Suppressor macrophage treated with lipopolysaccharide for 1 hour (primary cell): ENCODE measurements at regions not wholly inside any gene's neighbourhood (a gene's known extent, or its start where the extent isn't known, plus 50 kb on each side); places are given as distances from the start of the nearest gene placed in this dataset.
"Not testable (repeated sequence)": the region's sequence is repeated elsewhere in the genome, so short reads cannot be mapped to it uniquely, and the experiment has no call there.

Experiments used
- DNase-seq, 3 donors: peaks; one replicate each; pipeline ENCODE4 v3.0.0-alpha.2; 2020 to 2022

DNA sequence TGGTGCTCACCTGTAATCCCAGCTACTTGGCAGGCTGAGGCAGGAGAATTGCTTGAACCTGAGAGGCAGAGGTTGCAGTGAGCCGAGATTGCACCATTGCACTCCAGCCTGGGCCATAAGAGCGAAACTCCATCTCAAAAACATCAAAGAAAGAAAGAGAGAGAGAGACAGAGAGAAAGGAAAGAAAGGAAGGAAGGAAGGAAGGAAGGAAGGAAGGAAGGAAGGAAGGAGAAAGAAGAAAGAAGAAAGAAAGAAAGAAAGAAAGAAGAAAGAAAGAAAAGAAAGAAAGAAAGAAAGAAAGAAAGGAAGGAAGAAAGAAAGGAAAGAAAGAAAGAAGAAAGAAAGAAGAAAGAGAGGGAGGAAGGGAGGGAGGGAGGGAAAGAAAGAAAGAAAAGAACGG, 69.4 kb upstream of the SLC25A33 start:
- not testable (repeated sequence) for DNase-seq

DNA sequence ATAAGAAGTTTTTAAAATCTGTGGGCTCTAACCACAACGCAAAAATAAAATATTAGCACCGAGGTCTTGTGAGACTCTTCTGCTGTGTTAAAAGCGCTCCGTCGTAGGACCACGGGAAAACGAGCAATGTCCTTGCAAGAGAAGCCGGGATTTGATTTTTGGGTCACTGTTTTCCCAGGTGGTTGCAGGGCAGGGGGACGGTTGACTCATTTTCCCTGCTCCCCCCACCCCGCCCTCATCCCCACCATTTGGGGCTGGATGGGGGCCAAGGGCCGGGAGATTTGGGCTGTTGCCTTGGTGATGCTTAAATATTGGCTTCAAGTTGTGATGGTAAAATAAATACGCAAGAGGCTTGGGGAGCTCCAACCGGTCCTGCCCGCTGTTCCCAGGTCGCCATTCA, 67.6 kb upstream of the SLC25A33 start:
- DNase-seq, result no peak

DNA sequence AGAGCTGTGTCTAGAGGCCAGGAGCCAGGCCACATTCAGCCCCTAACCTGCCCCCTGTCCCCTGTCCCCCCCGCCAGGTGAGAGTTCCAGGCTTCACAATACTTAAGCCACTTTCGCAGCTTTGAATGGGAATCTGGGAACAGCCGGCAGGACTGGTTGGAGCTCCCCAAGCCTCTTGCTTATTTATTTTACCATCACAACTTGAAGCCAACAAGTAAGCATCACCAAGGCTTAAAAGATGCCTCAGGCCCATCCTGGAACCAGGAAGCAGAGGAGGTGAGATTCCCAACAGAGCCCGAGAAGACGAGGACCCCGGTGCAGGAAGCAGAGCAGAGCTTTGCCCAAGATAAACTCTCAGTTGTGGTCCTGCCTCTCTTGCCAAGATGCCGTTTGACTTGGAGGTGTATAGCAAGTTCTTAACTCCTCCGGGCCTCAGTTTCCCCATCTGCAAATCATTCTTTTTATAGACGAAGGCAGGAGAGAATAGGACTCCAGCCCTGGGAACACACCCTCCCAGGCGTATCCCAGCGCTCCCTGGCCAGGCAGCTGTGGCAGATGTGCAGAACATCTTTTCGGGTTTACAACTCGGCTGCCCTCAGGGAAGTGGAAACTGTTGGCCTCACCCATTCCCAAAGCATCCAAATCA, 66.8 kb upstream of the SLC25A33 start:
- DNase-seq, result no peak

DNA sequence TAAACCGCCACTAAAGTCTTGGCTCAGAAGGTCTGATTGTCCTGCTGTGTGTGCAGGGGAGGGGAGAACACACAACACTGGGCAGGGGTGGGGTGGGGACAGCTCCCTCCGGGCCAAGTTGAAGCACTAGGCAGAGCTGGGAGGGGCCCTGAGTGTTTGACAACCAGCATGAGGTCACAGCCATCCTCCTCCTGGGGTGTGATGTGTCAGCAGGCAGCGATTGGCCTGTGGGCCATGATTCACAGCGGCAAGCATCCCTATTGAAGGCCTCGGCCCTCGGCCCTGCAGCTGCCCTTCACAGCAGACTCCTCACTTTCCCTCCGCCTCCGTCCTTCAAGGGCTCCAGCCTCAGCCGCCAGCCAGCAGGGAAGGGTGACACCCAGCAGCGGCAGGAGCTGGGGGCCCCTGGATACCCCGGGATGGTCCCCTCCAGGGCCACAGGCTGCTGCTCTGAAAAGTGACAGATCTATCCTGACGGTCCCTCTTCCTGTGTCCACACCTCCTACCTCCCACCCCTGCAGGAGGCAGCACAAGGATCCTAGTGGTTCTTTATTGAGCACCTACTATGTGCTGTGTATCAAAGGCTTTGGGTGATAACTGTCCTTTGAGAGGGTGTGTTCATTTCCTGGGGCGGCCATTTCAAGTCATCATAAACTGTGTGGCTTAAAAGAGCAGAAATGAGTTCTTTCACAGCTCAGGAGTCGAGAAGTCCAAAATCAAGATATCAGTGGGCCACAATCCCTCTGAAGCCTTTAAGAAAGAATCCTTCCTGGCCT, 66.0 kb upstream of the SLC25A33 start:
- DNase-seq, result peak; percentile 27 to 41 (median 39)

DNA sequence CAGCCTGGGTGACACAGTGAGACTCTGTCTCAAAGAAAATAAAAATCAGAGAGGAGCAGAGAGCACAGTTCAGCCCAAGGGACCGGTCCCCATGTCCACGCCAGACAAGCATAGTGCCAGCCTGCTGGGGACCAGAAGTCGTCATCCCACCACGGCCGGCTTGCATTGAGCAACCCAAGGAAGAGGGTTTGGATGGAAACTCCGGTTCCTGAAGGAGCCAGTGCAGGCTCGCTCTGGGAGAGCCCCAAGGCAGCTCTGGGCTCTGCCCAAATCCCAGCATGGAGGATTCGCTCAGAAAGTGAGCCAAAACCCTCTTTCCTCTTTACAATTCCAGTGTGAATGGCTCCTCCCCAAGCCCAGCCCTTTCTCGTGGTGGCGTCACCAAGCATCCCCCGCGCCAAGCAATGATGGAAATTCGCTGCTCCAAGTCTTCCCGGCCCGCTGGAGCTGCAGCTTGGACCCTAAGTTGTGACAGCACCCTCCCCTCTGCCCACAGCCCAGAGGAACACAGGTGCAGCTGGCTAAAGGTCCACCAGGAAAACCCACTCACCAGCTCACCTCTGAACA, 64.1 kb upstream of the SLC25A33 start:
- DNase-seq, result no peak

DNA sequence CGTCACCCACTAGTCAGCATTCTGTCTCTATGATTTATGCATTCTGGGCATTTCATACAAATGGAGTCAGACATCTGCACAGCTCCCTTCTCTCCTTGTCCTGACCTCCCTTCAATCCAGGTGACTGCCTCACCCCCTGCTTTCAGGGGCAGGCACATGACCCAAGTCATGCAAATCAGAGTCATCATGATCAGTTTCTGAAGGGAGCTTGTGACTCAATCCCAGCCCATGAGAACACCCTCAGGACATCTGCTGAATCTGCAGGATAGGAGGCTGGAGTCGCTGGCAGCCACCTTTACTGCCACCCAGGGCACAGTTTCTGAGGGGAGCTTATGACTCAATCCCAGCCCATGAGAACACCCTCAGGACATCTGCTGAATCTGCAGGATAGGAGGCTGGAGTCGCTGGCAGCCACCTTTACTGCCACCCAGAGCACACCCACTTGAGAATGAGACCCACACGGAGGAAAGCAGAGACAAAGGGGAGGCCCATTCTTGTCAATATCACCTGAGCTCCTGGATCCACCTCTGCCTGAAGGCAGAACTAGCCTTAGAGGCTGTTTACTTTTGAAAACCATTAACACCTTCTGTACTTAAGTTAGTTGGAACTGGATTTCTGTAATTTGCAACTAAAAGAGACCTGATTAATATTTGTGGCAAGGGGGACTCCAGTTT, 62.3 kb upstream of the SLC25A33 start:
- DNase-seq, result peak; percentile 48 to 50 (median 49)

DNA sequence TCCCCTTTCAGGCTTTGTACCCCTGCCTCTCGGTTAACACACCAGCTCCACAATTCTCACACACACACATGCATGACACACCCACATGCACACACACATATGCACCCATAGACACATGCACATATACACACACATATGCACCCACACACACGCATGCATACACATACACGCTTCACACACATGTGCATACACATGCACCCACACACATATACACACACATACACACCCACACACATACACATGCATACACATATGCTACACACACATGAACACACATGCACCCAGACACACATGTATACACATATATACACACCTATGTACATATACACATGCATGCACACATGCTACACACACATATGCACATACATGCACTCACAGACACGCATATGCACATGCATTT, 61.7 kb upstream of the SLC25A33 start:
- DNase-seq, result no peak

DNA sequence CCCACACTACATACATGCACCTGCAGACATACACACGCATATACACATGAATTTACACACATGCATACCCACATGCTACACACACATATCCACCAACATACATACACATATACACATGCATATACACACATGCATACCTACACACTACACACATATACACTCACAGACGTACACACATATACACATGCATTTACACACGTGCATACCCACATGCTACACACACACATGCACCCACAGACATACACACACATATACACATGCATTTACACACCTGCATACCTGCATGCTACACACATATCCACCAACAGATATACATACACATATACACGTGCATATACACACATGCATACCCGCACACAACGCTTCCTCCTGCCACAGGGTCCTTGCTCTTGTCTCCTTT, 61.2 kb upstream of the SLC25A33 start:
- no peak for DNase-seq

DNA sequence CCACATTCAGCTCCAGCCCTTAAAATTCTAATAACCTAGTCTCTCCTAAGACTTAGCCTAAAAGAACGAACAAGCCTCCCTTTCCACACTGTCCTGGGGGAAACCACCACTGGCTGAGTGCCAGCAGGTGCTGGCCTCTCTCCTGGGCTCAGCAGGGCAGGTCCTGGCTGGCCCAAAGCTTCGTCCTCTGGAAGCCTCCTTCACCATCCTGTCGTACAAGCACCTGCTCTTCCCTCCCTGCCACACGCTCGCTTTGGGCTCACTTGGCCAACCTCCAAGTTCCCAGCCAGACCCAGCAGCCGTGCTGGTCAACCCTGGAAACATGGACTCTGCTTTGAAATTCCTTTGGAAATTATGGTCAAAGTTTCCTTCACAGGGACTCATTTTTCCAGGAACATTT, 58.2 kb upstream of the SLC25A33 start:
- no peak for DNase-seq

DNA sequence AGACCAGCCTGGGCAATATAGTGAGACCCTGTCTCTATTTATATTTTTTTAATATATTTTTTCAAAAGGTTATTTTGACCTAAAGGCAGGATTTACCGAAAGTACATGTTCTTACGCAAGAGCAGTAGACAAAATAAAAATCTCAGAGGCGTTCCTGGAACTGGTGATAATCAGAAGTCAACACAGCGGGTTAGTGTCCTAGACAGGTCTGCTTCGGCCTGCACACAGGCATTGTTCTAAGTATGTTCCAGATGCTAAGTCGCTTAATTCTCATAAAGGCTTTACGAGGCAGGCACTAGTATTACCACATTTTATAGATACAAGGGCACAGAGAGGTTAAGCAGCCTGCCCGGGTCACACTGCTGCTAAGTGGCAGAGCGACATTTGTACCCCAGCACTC, 56.9 kb upstream of the SLC25A33 start:
- no peak for DNase-seq

DNA sequence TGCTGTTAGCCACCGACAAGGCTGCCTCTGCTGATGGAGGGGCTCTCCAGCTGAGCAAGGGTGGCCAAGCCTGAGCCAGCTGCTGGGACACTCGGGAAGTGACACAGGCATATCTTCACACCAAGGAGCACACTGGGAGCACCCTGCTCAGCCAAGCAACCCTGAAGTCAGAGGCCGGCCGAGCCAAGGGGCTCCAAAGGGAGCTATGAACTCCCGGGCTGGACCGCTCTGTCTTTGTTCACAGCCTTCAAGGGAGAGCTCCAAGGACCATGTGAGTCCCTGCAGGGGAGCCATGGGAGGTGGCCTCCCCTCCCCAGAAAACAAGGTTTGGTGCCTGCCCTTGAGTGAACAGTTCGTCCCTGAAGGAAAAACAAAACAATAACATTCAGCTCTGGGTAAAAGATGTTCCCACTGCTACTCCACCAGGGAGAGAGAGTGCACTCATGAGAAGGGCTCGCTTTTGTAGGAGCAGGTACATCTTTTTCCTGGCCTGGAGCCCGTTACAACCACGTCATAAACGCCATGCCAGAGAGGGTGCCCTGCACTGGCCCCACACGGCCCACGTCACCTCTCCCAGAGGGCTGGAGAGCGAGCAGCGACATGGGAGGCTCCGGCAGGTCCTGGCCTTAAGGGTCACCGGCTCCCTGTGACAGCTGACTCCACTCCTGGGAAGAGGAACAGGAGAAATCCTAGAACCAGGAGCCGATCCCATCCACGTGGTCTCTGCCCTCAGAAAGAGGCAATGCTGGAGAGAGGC, 56.3 kb upstream of the SLC25A33 start:
- DNase-seq, result no peak

DNA sequence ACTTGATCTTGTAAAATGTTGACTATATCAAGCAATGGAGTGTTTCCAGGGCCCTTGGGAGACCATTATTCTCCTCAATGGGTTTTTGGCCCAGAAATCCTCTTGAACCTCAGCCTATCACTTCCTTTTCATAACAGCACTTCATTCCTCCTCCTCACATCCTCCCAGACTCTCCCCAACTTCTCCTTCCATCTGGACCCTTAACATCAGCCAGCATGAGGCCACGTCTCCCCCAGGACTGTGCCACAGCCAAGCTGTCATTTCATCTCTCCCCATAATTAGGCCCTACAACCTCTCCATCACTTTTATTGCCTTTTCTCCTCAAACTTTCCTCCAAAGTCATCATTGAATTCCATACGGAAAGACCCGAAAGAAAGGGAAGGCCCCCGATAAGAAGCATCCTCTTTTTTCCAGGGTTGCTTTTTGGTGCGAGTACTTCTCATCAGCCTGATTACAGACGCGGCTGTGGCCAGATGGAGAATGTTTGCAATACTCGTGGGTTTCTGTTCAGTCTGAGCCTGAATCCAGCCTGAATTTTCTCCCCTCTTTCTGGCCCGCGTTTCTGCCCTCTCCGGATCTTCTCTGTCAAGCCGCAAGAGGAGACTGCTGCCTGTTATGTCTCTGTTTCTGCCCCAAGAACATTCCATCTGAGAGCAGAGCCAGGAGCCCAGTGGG, 52.7 kb upstream of the SLC25A33 start:
- DNase-seq, result no peak
